OCI-M2 (cell line): ENCODE measurements at regions not wholly inside any gene's neighbourhood (a gene's known extent, or its start where the extent isn't known, plus 50 kb on each side); places are given as distances from the start of the nearest gene placed in this dataset.

ENCODE experiments used
- DNase-seq: peaks from one replicate; lab custom pipeline; 2025; ENCODE audit not compliant: unreplicated experiment; lab: John Stamatoyannopoulos, UW

DNA sequence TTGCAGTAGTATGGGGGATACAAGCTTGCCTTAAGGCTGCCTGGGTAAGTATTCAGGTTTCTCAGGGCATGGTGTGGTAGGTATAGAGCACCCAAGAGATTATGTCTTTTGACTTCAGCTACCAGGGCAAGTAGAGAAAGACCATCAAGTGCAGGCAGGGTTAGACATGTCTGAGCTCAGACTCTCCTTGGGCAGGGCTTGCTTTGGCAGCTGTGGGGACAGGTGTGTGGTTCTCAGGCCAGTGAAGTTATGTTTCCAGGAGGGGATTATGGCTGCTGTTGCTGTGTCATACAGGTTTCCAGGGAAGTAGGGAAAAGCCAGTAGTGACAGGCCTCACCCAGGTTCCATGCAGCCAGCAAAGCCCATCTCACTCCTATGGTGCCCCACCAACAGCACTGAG, 1040.4 kb downstream of the FLRT2 start:
- DNase-seq = no peak

- no peak for DNase-seq
Observed at GRCh38 chr14:86543521-86543920, 1013.6 kb downstream of the FLRT2 start.

GRCh38 chr14:86541972-86542371, 1012.0 kb downstream of the FLRT2 start:
- no peak for DNase-seq

DNA sequence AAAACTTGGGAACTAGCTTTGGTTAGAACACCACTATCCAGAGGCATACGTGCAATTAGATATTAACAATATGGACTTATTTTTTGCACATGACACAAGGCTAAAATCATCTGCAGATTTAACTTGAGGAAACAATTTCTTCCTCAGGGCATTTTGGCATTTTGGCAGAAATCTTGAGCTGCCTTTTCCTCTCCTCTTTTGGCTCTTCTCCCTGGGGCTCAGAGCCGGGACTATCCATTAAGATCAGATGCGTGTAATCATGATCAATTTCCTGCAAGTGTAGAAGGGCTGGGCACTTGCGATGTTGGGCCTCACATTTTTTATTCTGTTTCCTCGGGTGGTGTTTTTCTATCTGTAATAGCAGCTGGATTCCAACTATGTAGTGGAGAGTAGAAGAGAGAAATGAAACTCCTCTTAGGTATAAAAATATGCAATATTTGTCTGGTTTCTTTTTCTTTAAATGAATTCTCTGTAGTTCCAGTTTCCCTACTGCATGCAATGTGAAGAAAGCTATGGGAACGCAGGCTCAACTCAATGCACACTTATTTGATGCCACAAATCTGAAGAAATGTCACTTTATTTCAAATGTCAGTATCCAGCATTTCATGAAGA, 1010.8 kb downstream of the FLRT2 start:
- no peak for DNase-seq

- no peak for DNase-seq
Observed at GRCh38 chr14:86539361-86540070, 1009.6 kb downstream of the FLRT2 start.

GRCh38 chr14:86533834-86534233, 1003.9 kb downstream of the FLRT2 start:
- no peak for DNase-seq

DNA sequence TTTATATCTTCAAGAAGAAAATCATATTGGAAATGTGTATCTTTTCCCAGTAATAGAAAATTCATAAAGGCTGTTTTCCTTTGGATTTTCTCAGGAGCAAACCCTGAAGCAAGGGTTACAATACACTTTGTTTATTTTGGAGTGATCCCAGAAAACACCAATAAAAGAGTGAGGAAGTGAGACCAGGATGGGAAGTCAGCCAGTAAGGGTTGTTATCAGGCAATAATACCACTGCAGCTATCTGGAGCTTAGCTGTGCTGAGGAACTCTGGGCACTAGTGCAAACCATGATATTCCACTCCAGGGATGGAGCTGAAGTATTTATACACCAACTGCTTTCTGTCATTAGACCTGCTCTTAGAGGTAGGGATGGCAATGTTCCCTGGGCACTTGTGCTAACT, 1002.3 kb downstream of the FLRT2 start:
- DNase-seq = no peak

- DNase-seq = no peak
Observed at GRCh38 chr14:86530457-86530856, 1000.5 kb downstream of the FLRT2 start.

- DNase-seq = no peak
Observed at GRCh38 chr14:86527312-86527711, 997.4 kb downstream of the FLRT2 start.

DNA sequence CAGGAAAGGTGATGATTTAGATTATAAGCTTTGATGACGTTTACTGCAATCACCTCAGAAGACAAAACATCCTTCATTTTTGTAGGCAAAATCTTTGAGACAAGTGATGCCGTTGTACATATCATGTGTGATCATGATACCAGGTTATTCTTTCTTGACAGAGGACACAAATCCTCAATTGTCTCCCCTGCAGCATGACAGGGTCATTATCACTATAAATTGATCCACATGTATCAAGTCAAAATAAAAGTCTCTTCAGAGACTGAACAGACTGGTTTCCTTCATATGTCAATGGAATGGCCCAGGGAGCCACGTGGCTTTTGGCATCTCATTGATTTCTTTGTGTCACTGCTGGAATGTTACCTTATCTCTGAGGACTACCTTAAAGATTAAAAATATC, 995.7 kb downstream of the FLRT2 start:
- no peak for DNase-seq

DNA sequence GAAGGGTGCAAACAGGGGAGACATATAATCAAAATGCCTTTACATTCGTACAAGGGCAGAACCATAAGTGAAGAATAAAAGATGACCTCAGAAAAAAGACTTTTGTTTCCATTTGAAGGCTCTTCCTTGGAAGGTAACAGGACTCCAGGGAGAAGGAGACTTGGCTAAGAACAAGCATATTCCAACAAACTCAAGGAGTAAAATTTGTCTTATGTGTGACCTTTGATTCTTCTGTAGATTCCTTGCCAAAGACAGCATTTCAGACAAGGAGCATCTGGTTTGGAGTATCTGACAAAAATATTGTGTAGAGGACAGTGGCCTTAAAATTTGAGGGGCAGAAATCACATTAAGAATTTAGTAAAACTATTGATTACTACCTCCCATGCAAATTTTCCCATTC, 991.9 kb downstream of the FLRT2 start:
- no peak for DNase-seq

- no peak for DNase-seq
Observed at GRCh38 chr14:86521031-86521730, 991.2 kb downstream of the FLRT2 start.

DNA sequence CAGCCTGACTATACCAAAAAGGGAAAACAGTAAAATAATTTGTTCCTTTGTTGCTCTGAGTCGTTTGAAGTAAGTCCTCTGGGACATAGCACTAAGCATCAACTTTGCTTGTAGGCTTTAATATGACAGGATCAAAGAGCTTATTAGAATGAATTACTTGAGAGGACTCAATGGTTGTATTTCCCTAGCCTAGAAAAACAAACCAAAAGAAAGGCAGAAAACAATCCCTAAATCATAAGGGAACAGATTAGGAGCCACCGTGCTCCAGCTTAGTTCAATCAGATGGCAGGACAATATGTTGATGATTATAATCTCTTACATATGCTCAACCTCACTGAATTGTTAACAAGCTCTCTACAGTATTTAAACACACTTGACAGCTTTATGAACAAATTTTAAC, 988.4 kb downstream of the FLRT2 start:
- DNase-seq = no peak

DNA sequence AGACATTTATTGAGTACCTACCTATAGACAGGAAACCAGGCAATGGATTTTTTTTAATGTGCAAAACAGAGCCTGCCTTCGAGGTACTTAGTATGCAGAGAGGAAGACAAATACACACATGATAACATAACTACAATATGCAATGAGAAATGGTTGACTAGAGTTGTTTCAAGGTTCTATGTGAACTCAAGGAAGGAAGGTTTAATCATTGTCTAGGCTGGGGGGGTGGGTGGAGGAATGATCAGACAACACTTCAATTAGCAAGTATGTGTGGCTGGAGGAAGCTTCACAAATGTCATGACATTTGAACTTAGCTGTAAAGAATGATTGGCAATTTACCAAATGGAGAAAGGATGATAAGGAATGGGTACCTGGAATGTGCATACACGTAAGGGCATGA, 985.3 kb downstream of the FLRT2 start:
- no peak for DNase-seq

- no peak for DNase-seq
Observed at GRCh38 chr14:86513564-86513963, 983.6 kb downstream of the FLRT2 start.

- DNase-seq = no peak
Observed at GRCh38 chr14:86513056-86513455, 983.1 kb downstream of the FLRT2 start.

GRCh38 chr14:86510491-86510890, 980.5 kb downstream of the FLRT2 start:
- DNase-seq = no peak

DNA sequence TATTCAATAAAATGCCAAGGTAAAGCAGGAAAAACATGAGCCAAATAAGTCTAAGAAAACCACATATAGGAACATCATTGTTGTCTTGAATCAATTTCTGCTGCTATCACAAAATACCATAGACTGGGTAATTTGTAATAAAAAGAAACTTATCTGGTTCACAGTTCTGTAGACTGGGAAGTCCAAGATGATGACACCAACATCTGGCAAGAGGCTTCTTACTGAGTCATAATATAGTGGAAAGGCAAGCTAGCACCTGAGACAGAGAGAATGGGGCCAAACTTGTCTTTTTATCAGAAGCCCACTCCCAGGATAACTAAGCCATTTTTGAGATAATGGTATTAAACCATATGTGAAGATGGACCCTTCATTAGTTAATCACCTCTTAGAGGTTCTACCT, 975.9 kb downstream of the FLRT2 start:
- no peak for DNase-seq

DNA sequence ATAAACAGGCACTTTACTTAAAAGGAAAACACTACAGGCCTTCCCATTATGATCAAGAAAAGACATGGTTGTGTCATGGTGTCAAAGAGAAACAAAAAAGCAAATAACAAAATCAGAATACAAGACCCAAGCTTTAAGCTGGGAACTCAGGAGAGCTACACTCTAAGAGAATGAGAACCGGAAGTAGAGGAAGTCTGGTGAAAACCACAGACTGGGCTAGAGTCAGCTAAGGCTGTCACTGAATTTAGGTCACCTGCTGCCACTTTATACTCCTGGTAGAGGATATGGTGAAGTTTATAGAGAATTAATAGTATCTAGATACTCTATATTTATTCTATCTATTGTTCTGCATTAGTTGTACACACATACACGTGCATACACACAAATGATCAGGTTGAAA, 971.7 kb downstream of the FLRT2 start:
- DNase-seq = no peak

DNA sequence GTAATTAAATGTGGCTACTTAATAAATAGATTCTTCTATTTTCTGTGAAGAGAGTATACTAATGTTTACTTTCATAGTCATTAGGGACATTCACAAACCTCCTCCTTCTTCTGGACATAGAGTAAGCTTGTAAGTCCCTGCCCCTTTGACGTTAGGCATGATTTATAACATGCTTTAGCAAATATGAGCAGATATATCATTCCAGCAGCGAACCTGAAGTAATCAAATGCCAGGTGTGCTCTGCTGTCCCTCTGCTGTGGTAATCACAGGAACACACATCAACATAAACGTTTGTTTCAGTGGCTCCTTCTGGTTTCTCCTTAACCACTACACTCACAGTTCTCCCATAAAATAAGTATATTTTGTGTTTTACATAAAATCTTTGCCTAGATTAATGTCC, 961.8 kb downstream of the FLRT2 start:
- no peak for DNase-seq

GRCh38 chr14:86481104-86481503, 951.2 kb downstream of the FLRT2 start:
- no peak for DNase-seq

- DNase-seq = no peak
Observed at GRCh38 chr14:86464341-86464740, 934.4 kb downstream of the FLRT2 start.
